GM19035 (cell line): ENCODE measurements at regions not wholly inside any gene's neighbourhood (a gene's known extent, or its start where the extent isn't known, plus 50 kb on each side); places are given as distances from the start of the nearest gene placed in this dataset.

Experiments used
- ATAC-seq: cut with Tn5 transposase; IDR thresholded peaks from one replicate; pipeline ENCODE4 v1.9.1; 2021; ENCODE audit not compliant: unreplicated experiment

GRCh38 chr17:73947966-73948355, 255.5 kb upstream of the RPL38 start:
- ATAC-seq, result no peak

- no peak for ATAC-seq
Measured at GRCh38 chr17:73949903-73950592, 253.4 kb upstream of the RPL38 start.

DNA sequence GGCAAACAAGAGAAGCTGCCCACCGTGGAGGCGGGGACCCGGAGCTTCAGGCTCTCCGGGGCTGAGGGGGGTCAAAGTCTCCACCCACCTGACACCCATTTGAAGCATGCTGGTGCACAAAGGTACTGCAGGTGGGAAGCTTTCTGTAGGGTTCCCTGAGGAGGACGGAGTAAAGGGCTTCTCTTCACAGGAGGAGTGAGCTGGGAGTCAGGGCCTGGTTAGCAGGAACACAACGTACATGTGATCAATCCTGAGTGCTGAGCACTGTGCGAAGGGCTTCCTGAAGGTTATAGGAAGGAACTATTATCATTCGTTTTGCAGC, 252.9 kb upstream of the RPL38 start:
- ATAC-seq, result no peak

DNA sequence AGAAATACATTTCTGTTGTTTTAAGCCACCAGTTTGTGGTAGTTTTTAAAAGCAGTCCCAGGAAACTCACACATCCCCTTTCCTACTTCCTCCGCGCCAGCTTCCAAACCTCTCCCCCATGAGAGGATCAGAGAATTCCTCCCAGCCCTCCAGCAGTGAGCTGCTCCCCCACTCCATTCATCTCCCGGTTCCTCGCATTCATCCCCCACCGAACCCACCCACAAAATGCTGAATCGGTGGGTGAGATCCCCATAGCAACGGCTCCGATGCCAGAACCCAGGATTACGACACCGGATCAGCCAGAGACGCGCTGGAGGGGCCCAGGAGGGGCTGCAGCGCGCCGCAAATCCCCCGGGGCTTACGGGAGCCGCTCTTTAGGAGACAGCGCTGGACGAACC, 251.4 kb upstream of the RPL38 start:
- no peak for ATAC-seq

GRCh38 chr17:73952480-73953205, 250.8 kb upstream of the RPL38 start:
- ATAC-seq, result no peak

DNA sequence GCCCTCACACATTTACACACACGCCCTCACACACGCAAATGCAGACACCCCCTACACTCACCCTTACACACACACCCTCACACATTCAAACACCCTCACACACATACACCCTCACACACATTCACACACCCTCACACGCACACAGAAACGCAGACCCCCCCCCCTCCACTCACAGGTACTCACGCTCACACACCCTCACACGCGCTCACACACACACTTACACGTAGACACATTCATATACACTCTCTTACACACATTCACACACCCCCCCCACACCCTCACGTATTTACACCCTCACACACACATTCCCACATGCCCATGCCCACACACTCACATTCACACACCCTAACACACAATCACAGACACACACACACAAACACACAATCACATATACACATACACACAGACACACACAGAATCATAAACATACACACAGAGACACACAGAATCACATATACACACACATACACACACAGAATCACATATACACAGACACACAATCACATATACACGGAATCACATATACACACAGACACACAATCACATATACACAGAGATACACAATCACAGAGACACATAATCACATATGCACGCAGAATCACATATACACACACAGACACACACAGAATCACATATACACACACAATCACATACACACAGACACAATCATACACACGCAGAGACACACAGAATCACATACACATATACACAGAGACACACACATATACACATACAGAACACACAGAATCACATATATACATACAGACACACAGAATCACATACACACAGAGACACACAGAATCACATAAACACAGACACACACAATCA, 250.1 kb upstream of the RPL38 start:
- no peak for ATAC-seq

DNA sequence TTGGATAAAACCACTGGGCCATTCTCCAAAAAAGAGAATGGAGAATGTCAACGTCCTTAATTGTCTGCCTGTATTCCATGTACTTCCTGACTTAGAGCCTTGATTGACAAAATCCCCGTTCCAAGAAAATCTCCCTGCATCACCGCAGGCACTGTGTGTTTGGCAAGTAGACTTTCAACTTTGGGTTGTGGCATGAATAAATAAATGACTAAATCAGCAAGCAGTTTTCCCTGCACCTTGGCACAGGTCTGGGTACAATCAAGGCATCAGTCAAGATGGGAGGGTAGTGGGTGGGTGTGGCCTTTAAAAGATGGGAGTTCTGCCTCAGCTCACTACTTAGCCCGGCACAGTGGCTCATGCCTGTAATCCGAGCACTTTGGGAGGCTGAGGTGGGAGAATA, 248.5 kb upstream of the RPL38 start:
- no peak for ATAC-seq

- no peak for ATAC-seq
Measured at GRCh38 chr17:73955616-73956015, 247.9 kb upstream of the RPL38 start.

GRCh38 chr17:73956169-73956568, 247.3 kb upstream of the RPL38 start:
- no peak for ATAC-seq

GRCh38 chr17:73956595-73957465, 246.6 kb upstream of the RPL38 start:
- ATAC-seq, result no peak

DNA sequence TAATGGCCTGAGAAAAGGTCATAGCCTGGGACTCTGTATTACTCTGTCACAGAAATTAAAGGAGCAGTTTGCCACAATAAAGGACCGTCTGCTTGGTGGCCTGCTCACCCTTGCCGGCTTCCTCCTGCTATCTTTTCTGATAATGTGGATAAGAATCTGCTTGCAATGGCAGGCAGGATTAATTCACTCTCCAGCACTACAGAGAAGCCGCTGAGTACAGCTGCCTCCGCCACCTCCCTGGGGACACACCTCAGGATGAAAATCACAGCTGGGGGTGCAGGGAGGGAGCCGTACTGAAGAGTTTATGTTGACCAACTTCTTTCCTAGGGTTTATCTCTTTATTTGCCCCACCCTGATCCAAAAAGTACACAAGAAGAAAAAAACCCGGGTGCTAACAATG, 245.9 kb upstream of the RPL38 start:
- ATAC-seq, result no peak

DNA sequence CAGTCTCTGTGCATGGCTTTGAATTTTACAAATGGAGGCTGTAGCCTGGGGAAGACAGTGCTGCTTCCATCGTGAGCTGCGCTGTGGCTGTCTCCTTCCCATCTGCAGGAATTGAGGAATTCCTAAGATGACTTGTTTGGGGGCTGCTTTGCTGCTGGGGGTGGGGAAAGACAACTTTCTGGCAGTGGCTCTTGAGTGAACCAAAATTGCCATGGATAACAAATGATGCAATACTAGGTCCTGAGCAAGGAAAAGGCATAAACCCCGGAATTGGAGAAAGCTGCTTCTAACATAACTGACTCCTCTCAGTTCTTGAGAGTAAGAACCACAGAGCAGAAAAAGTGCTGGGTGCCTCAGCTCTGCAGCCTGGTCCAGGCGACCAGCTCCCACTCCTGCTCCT, 245.0 kb upstream of the RPL38 start:
- ATAC-seq, result no peak

GRCh38 chr17:73960469-73960868, 243.0 kb upstream of the RPL38 start:
- ATAC-seq, result no peak

DNA sequence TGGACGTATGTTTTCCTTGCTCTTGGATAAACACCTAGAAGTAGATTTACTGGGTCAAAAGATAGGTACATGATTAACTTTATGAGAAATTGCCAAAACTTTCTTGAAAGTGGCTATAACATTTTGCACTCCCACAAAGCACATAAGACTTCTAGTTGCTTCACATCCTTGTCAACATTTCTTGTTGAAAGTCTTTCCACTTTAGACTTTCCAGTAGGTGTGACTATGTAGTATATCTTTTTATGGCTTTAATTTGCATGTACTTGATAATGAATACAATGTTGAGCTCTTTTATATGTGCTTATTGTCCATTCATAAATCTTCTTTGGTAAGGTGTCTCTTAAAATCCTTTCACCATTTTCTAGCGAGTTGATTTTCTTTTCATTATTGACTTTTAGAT, 241.2 kb upstream of the RPL38 start:
- no peak for ATAC-seq

DNA sequence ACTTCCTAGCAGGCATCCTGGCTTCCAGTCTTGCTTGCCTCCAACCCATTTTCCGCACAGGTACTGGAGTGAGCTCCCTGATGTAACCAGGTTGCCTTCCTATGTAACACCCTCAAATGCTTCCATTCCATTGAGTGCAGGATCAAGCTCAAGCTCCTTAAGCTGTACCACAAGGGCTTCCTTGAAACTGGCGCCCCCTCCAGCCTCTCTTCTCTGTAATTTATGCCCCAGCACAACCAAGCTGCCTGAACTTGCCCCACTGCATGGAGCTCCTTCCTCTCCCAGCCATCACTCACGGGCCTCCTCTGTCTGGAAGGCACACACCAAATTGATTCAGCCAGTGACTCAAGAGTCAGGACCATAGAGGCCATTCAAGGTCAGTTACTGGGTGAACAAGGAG, 234.8 kb upstream of the RPL38 start:
- no peak for ATAC-seq

DNA sequence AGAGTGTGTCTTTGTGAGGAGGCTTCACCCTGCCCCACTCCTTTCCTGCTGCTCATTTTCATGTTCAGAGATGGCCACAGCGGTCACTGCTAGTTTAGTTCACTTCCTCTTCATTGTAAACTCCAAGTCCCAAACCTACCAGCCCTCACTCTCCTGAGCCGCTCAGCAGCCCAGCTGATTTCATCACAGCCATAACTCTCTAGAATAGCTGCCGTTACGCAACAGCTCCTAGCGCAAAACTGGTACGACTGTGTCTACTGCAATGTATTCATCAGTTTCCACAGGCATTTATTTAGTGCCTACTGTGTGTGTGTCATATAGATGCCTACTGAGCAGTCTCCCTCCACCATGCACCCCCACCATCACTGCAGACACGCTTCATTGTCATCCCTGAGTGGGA, 233.5 kb upstream of the RPL38 start:
- ATAC-seq, result no peak

DNA sequence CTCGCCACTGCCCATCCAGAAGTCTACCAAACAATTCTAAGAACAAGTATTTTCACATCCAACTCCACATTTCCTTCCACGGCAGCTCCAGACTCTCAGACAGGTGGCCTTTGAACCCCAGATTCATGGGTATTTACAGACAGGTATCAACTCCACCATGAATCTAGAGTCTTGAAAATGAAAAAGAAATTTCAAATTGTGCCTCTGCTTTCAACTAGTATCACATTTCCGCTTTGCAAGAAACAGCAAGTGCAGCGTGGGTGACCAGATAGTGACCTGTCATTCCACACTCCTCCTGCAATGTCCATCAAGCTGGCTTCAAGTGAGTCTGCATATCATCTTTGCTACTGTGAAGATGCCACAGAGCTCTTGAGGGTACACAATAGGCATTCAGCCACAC, 232.4 kb upstream of the RPL38 start:
- no peak for ATAC-seq

GRCh38 chr17:73972056-73972455, 231.4 kb upstream of the RPL38 start:
- ATAC-seq, result no peak

- ATAC-seq, result no peak
Measured at GRCh38 chr17:73972901-73973300, 230.6 kb upstream of the RPL38 start.

DNA sequence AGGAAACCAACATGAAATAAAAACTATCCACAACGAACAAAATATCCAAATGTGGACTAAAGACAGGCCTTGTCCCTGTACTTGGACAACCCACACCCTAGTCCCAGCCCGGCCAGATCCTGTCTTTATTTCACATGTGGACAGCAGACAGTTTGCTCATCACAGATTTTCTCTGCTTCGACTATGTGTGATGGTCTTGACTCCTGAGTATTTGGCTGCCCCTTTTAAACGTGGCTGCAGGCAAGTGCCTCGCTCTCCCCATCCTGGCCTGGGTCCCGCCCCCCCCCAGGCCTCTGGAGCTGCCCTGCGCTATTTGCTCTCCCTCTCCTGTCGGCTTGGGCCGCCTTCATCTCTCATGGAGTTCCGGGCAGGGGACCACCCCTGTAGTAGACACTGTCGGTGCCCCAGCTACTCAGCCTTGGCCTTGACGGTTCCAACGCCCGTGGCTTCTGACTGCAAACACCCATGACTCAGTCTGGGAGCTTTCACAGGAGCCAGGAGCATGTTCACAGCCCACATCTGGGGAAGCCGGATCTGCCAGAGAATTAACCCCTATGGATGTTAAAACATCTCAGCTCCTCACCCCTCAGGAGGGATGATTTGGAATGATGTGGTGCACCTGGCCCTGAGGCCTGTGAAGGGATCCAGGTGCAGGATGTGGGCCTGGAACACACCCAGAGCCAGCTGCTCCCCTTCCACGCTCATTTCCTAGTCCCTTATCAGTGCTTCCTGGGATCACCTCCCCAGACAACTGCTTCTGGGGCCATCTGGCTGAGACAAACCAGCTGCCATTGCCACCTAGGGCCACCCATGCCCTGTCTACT, 229.7 kb upstream of the RPL38 start:
- no peak for ATAC-seq
